ENCODE measurements at regions not wholly inside any gene's neighbourhood (a gene's known extent, or its start where the extent isn't known, plus 50 kb on each side); places are given as distances from the start of the nearest gene placed in this dataset.

- no peak for DNase-seq (ENCODE audit: low read depth, low spot score)
- CTCF ChIA-PET, result no interaction called here
Measured at GRCh38 chr4:104907991-104908390, 238.7 kb upstream of the TET2 start.

GRCh38 chr4:104909376-104909775 is 237.3 kb upstream of the TET2 start:
- no peak for TF ChIP-seq CTCF (IDR thresholded peaks at IDR 0.05; ENCODE audit: insufficient read depth, low read length, missing control alignments)
- no peak overlapping the region for H3K4me3 ChIP-seq (ENCODE audit: low read depth, low read length)
- CTCF ChIA-PET, result no interaction called here
- no peak for DNase-seq (ENCODE audit: low read depth, low spot score)
- POLR2A ChIA-PET, result no interaction called here

More at GRCh38 chr4:104907991-104908390, 238.7 kb upstream of the TET2 start:
- POLR2A ChIA-PET, result no interaction called here
- no peak overlapping the region for H3K4me3 ChIP-seq (ENCODE audit: low read depth, low read length)
- no peak for TF ChIP-seq CTCF (IDR thresholded peaks at IDR 0.05; ENCODE audit: insufficient read depth, low read length, missing control alignments)

- no peak for DNase-seq (ENCODE audit: low read depth, low spot score)
- ChIA-PET CTCF (no interaction called here), POLR2A (no interaction called here)
- H3K4me3 ChIP-seq (ENCODE audit: low read depth, low read length), result no peak overlapping the region
- no peak for TF ChIP-seq CTCF (IDR thresholded peaks at IDR 0.05; ENCODE audit: insufficient read depth, low read length, missing control alignments)
Measured at GRCh38 chr4:104912518-104912917, 234.2 kb upstream of the TET2 start.

GRCh38 chr4:104915373-104915772 is 231.3 kb upstream of the TET2 start:
- DNase-seq (ENCODE audit: low read depth, low spot score), result no peak
- H3K4me3 ChIP-seq (ENCODE audit: low read depth, low read length), result no peak overlapping the region
- TF ChIP-seq CTCF (IDR thresholded peaks at IDR 0.05; ENCODE audit: insufficient read depth, low read length, missing control alignments), result no peak
- CTCF ChIA-PET, result no interaction called here
- POLR2A ChIA-PET, result no interaction called here

GRCh38 chr4:104915864-104916263 is 230.8 kb upstream of the TET2 start:
- no peak for DNase-seq (ENCODE audit: low read depth, low spot score)
- ChIA-PET POLR2A (no interaction called here), CTCF (no interaction called here)

GRCh38 chr4:104919406-104919805 is 227.3 kb upstream of the TET2 start:
- no peak overlapping the region for H3K4me3 ChIP-seq (ENCODE audit: low read depth, low read length)
- no peak for DNase-seq (ENCODE audit: low read depth, low spot score)
- CTCF ChIA-PET, result interaction anchor here (2.2 kb wide), 1 partner anchor 554 kb away, joined by 6 read pairs; the partner anchor contains the start of gene PPA2
- POLR2A ChIA-PET, result no interaction called here
- TF ChIP-seq CTCF (IDR thresholded peaks at IDR 0.05; ENCODE audit: insufficient read depth, low read length, missing control alignments), result no peak

More at GRCh38 chr4:104915864-104916263, 230.8 kb upstream of the TET2 start:
- no peak overlapping the region for H3K4me3 ChIP-seq (ENCODE audit: low read depth, low read length)
- TF ChIP-seq CTCF (IDR thresholded peaks at IDR 0.05; ENCODE audit: insufficient read depth, low read length, missing control alignments), result no peak
